ENCODE measurements at regions not wholly inside any gene's neighbourhood (a gene's known extent, or its start where the extent isn't known, plus 50 kb on each side); places are given as distances from the start of the nearest gene placed in this dataset.
"Not testable (repeated sequence)": the region's sequence is repeated elsewhere in the genome, so short reads cannot be mapped to it uniquely, and the experiment has no call there.

DNA sequence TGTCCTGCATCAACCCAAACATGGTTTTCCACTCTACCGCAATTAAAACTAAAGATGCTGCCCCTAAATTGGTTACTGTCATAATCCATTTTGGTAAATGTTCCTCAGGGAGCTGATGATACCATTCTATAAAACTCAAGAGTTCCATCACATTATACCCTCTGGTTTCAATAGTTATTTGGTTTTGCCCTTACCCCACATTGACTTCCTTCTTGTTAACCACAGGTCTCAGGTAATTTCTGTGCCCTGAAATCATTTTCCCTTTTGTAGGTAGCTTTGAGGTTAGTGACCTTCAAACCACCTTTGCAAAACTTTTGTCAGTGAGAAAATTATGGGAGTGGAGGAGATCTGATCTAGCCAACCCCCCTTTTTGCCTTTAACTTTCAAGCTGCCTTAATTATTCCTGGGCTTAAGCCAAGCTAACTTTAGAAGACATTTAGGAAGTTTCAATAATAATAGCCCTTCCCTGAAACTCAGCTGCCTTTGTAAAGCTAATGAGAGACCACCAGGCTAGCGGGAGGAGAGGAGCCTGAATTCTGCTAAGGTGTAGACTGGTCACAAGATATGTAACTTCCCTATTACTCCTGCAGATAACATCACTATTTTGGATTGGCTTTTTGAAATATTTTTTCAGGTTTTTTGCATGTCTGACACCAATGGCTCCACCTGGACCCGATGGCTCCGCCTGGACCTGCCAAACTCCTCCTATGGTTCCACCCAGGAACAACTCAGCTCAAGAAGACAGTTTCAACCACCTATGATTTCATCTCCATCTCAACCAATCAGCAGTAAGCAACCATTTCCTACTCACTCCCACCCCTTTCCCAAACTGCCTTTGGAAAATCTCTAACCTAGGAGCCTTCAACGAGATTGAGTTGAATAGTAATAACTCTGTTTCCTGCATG is 224.9 kb downstream of the HS3ST3B1 start:
- no peak for ATAC-seq (replicated peaks)
- Mint-ChIP-seq H3K4me1 (peaks cover 8% of the 10 kb centered on the region), H3K9me3 (peaks cover 3% of the 10 kb centered on the region), H3K4me3 (no peak overlapping the region), H3K27me3 (no peaks in the 10 kb centered on the region), H3K36me3 (ENCODE audit: low read depth) (no peaks in the 10 kb centered on the region), H3K27ac (no peak overlapping the region)

- Mint-ChIP-seq H3K27me3 (no peaks in the 10 kb centered on the region), H3K27ac (no peak overlapping the region), H3K4me3 (no peak overlapping the region), H3K9me3 (peaks cover 3% of the 10 kb centered on the region), H3K4me1 (peaks cover 8% of the 10 kb centered on the region), H3K36me3 (ENCODE audit: low read depth) (no peaks in the 10 kb centered on the region)
- no peak for ATAC-seq (replicated peaks)
These were observed 222.0 kb downstream of the HS3ST3B1 start for GRCh38 chr17:14522795-14523387.

- not testable (repeated sequence) for H3K4me3 Mint-ChIP-seq; H3K27me3 Mint-ChIP-seq; ATAC-seq (replicated peaks); H3K4me1 Mint-ChIP-seq; H3K9me3 Mint-ChIP-seq; H3K36me3 Mint-ChIP-seq (ENCODE audit: low read depth); H3K27ac Mint-ChIP-seq
These were observed 218.0 kb downstream of the HS3ST3B1 start for GRCh38 chr17:14518919-14519318.

DNA sequence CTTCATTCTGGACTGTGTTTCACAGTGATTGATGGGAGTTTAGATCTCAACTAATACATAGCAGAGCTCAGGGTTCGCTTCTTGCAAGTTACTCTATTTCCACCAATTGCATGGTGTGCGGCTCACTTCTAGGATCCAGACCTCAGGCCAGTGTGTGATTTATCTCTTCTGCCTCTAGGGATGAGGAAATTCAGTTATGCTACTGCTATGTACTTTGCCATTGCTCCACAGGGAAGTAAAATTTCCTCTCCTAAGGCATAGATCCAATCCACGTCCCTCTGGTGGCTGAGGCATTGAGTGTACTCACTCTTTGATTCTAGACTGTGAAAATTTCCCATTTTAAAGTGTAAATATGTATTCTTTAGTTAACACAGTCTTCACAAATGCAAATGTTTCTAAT is 214.1 kb downstream of the HS3ST3B1 start:
- Mint-ChIP-seq H3K4me3 (no peak overlapping the region), H3K27ac (no peak overlapping the region), H3K9me3 (no peaks in the 10 kb centered on the region), H3K36me3 (ENCODE audit: low read depth) (no peaks in the 10 kb centered on the region), H3K4me1 (no peaks in the 10 kb centered on the region), H3K27me3 (no peaks in the 10 kb centered on the region)
- no peak for ATAC-seq (replicated peaks)

DNA sequence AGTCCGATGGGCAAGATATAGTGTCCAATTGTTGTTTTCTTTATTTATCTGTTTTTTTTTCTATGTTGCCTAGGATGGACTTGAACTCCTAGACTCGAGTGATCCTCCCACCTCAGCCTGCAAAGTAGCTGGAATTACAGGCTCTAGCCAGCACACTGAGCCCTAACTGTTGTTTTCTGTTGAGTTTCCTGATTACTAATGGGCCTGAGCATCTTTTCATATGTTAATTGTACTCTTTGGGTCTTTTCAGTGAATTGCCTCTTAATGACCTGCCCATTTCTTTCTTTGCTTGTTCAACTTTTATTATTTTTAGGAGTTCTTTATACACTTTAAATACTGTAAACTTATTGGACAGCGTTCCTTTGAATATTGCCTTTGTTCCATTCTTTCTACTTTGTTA is 213.0 kb downstream of the HS3ST3B1 start:
- no peaks in the 10 kb centered on the region for H3K36me3 Mint-ChIP-seq (ENCODE audit: low read depth)
- no peak overlapping the region for H3K4me3 Mint-ChIP-seq
- no peaks in the 10 kb centered on the region for H3K9me3 Mint-ChIP-seq
- H3K27ac Mint-ChIP-seq, result no peak overlapping the region
- no peaks in the 10 kb centered on the region for H3K4me1 Mint-ChIP-seq
- H3K27me3 Mint-ChIP-seq, result no peaks in the 10 kb centered on the region
- no peak for ATAC-seq (replicated peaks)

GRCh38 chr17:14510136-14510535 is 209.3 kb downstream of the HS3ST3B1 start:
- ATAC-seq (replicated peaks), result no peak
- H3K27me3 Mint-ChIP-seq, result no peaks in the 10 kb centered on the region
- no peak overlapping the region for H3K27ac Mint-ChIP-seq
- H3K4me1 Mint-ChIP-seq, result no peaks in the 10 kb centered on the region
- H3K36me3 Mint-ChIP-seq (ENCODE audit: low read depth), result no peaks in the 10 kb centered on the region
- H3K4me3 Mint-ChIP-seq, result no peak overlapping the region
- H3K9me3 Mint-ChIP-seq, result no peaks in the 10 kb centered on the region

DNA sequence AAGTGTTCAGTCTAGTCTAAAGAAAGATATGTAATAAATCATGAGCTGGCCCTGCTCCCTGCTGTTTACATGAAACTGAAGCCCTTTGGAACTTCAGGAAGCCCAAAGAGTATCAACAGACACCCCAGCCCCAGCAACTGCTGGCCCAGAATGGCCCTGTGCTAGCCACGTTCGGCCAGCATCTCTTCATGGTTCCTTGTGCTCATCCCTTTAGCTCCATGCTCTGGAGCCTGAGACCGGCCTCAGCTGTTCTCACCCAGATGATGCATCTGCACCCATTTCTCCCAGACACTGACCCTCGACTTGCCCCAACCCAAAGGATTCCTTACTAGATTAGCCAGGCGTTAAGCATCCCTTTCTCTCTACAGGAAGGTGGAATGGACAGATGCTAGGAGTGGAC is 207.3 kb downstream of the HS3ST3B1 start:
- Mint-ChIP-seq H3K27me3 (peaks cover 3% of the 10 kb centered on the region), H3K4me3 (no peak overlapping the region), H3K9me3 (no peaks in the 10 kb centered on the region), H3K36me3 (ENCODE audit: low read depth) (no peaks in the 10 kb centered on the region), H3K27ac (no peak overlapping the region), H3K4me1 (no peaks in the 10 kb centered on the region)
- ATAC-seq (replicated peaks), result no peak

DNA sequence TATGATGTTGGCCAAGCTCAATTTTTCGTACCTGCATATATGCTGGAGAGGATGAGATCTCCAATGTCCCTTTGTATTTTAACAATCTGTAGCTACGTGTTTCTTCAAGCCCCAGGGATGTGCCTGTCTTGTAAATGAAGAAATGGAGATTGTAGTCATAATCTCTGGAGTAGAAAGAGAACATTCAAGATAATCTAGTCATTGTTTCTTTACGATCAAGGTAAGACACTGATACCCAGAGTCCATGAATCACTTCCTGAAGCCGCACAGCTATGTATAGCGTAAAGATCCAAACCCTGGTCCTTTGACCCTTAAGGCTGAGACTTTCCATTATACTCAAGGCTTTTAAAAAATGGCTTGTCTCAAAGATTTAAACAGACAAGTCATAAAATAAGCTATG is 205.5 kb downstream of the HS3ST3B1 start:
- H3K27me3 Mint-ChIP-seq, result peaks cover 3% of the 10 kb centered on the region

GRCh38 chr17:14505606-14506005 is 204.7 kb downstream of the HS3ST3B1 start:
- no peak overlapping the region for H3K4me3 Mint-ChIP-seq
- no peaks in the 10 kb centered on the region for H3K36me3 Mint-ChIP-seq (ENCODE audit: low read depth)
- H3K9me3 Mint-ChIP-seq, result no peaks in the 10 kb centered on the region
- ATAC-seq (replicated peaks), result no peak
- no peak overlapping the region for H3K27ac Mint-ChIP-seq
- H3K27me3 Mint-ChIP-seq, result peaks cover 3% of the 10 kb centered on the region
- no peaks in the 10 kb centered on the region for H3K4me1 Mint-ChIP-seq

More for the DNA sequence above, 205.5 kb downstream of the HS3ST3B1 start:
- no peak for ATAC-seq (replicated peaks)
- no peaks in the 10 kb centered on the region for H3K4me1 Mint-ChIP-seq
- no peaks in the 10 kb centered on the region for H3K36me3 Mint-ChIP-seq (ENCODE audit: low read depth)
- H3K27ac Mint-ChIP-seq, result no peak overlapping the region
- H3K4me3 Mint-ChIP-seq, result no peak overlapping the region
- no peaks in the 10 kb centered on the region for H3K9me3 Mint-ChIP-seq

DNA sequence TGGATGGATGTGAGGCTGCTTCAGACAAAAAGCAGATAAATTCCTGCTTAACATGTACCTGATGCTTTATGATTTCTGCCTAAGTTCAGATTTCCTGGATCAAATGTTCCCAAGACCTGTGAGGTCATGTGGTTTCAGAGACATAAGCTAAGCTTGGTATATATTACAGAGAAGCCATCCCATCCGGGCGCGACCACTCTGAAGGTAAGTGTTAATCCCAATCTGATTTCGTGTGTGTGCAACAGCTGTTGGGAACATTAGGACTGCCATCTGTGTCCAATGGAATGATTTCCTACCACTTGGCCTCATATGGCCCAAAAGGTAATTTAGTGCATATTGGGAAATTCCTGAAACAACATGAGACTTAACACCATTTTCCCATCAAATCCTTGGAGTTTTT is 199.1 kb downstream of the HS3ST3B1 start:
- no peaks in the 10 kb centered on the region for H3K9me3 Mint-ChIP-seq
- no peaks in the 10 kb centered on the region for H3K4me1 Mint-ChIP-seq
- H3K27ac Mint-ChIP-seq, result no peak overlapping the region
- no peak overlapping the region for H3K4me3 Mint-ChIP-seq
- H3K36me3 Mint-ChIP-seq (ENCODE audit: low read depth), result no peaks in the 10 kb centered on the region
- no peak for ATAC-seq (replicated peaks)
- peaks cover 7% of the 10 kb centered on the region for H3K27me3 Mint-ChIP-seq

- H3K27me3 Mint-ChIP-seq, result peaks cover 4% of the 10 kb centered on the region
- no peaks in the 10 kb centered on the region for H3K9me3 Mint-ChIP-seq
- no peak for ATAC-seq (replicated peaks)
- no peaks in the 10 kb centered on the region for H3K4me1 Mint-ChIP-seq
- H3K4me3 Mint-ChIP-seq, result no peak overlapping the region
- H3K27ac Mint-ChIP-seq, result no peak overlapping the region
- no peaks in the 10 kb centered on the region for H3K36me3 Mint-ChIP-seq (ENCODE audit: low read depth)
These were observed 197.9 kb downstream of the HS3ST3B1 start for GRCh38 chr17:14498812-14499211.

DNA sequence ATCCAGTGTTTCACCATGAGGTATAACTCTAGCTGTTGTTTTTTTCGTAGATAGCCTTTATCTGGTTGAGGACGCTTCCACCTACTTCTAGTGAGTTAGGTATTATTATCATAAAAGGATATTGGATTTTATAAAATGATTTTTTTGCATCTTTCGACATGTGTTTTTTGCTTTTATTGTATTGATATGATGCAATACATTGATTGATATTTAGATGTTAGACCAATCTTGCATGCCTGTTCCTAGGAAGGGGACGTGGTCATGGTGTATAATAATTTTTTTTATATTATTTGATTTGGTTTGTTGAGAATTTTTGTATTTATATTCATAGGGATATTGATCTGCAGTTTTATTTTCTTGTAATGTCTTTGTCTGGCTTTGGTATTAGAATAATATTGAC is 193.3 kb downstream of the HS3ST3B1 start:
- ATAC-seq (replicated peaks), result no peak
- H3K4me1 Mint-ChIP-seq, result no peaks in the 10 kb centered on the region
- no peaks in the 10 kb centered on the region for H3K36me3 Mint-ChIP-seq (ENCODE audit: low read depth)
- H3K9me3 Mint-ChIP-seq, result no peaks in the 10 kb centered on the region
- H3K27ac Mint-ChIP-seq, result no peak overlapping the region
- H3K4me3 Mint-ChIP-seq, result no peak overlapping the region
- peaks cover 4% of the 10 kb centered on the region for H3K27me3 Mint-ChIP-seq

- Mint-ChIP-seq H3K27me3 (no peaks in the 10 kb centered on the region), H3K4me3 (no peak overlapping the region), H3K36me3 (ENCODE audit: low read depth) (no peaks in the 10 kb centered on the region), H3K9me3 (no peaks in the 10 kb centered on the region), H3K4me1 (no peaks in the 10 kb centered on the region), H3K27ac (no peak overlapping the region)
- no peak for ATAC-seq (replicated peaks)
These were observed 189.1 kb downstream of the HS3ST3B1 start for GRCh38 chr17:14489986-14490385.

- no peaks in the 10 kb centered on the region for H3K27me3 Mint-ChIP-seq
- H3K9me3 Mint-ChIP-seq, result no peaks in the 10 kb centered on the region
- ATAC-seq (replicated peaks), result no peak
- H3K36me3 Mint-ChIP-seq (ENCODE audit: low read depth), result no peaks in the 10 kb centered on the region
- no peak overlapping the region for H3K27ac Mint-ChIP-seq
- H3K4me1 Mint-ChIP-seq, result no peaks in the 10 kb centered on the region
- no peak overlapping the region for H3K4me3 Mint-ChIP-seq
These were observed 188.2 kb downstream of the HS3ST3B1 start for GRCh38 chr17:14488958-14489550.

DNA sequence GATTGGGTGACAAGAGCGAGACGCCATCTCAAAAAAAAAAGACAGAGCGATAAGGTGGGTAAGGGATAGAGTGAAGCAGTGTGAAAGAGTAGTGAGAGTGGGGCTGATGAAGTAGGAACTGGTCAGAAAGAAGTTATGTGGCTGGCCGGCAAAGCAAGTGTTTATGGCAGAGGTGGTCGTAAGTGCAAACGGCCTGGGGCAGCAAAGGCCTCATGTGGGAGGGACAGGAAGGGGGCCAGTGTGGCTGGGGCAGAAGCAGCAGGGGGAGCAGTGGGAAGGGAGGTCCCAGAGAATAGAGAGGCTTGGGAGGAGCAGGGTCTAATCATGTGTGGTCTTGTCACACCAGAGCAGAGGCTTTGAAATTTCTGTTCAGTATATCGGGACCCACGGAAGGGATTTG is 186.2 kb downstream of the HS3ST3B1 start:
- H3K9me3 Mint-ChIP-seq, result peaks cover 3% of the 10 kb centered on the region
- H3K27me3 Mint-ChIP-seq, result peaks cover under 1% of the 10 kb centered on the region
- H3K4me3 Mint-ChIP-seq, result no peak overlapping the region
- no peak overlapping the region for H3K27ac Mint-ChIP-seq
- no peaks in the 10 kb centered on the region for H3K36me3 Mint-ChIP-seq (ENCODE audit: low read depth)
- no peak for ATAC-seq (replicated peaks)
- H3K4me1 Mint-ChIP-seq, result no peaks in the 10 kb centered on the region
